BE2C (cell line): ENCODE measurements at regions not wholly inside any gene's neighbourhood (a gene's known extent, or its start where the extent isn't known, plus 50 kb on each side); places are given as distances from the start of the nearest gene placed in this dataset.
"Not testable (repeated sequence)": the region's sequence is repeated elsewhere in the genome, so short reads cannot be mapped to it uniquely, and the experiment has no call there.

Experiments
- DNase-seq: peaks from one replicate; pipeline ENCODE4 v3.0.0-alpha.2; 2020
- H3K27me3 ChIP-seq: fragments of 250-450 bp; sonication (Bioruptor Pico); 2 replicates; pipeline ENCODE4 v1.5.1; 2020; ENCODE audit warnings: mild to moderate bottlenecking
- H3K36me3 ChIP-seq: fragments of 250-450 bp; sonication (Bioruptor Pico); 2 replicates; pipeline ENCODE4 v1.5.1; 2020; ENCODE audit warnings: mild to moderate bottlenecking
- H3K4me1 ChIP-seq: fragments of 250-450 bp; sonication (Bioruptor Pico); 2 replicates; pipeline ENCODE4 v1.5.1; 2020
- H3K4me3 ChIP-seq: 2 replicates; pipeline ENCODE4 v1.5.1; 2011; ENCODE audit warnings: low read depth, low read length
- H3K9me3 ChIP-seq: fragments of 250-450 bp; sonication (Bioruptor Pico); 2 replicates; pipeline ENCODE4 v1.5.1; 2020
- TF ChIP-seq, protein P1 (sequence below): IDR thresholded peaks from 2 replicates; pipeline ENCODE4 v1.5.1; 2012; ENCODE audit warnings: mild to moderate bottlenecking, low read depth, low read length

DNA sequence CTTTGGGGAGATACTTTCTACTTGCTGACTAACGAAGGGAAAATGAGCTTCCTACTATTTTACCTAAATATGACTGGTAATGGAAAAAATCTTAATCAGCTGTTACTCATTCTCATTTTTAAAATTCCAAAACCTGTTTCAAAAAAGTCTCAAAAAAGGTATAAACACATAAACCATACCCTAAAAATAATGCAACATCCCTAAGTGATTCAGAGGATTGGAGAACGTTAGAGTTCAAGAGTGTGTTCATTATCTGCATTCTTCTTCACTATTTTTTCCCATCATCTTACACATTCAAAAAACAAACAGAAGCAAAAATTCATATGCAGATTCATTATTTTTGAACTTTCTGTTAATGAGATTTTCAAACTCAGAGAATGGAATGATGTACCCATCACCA lies 150.4 kb upstream of the GNAI1 start:
- TF ChIP-seq, protein P1, sequence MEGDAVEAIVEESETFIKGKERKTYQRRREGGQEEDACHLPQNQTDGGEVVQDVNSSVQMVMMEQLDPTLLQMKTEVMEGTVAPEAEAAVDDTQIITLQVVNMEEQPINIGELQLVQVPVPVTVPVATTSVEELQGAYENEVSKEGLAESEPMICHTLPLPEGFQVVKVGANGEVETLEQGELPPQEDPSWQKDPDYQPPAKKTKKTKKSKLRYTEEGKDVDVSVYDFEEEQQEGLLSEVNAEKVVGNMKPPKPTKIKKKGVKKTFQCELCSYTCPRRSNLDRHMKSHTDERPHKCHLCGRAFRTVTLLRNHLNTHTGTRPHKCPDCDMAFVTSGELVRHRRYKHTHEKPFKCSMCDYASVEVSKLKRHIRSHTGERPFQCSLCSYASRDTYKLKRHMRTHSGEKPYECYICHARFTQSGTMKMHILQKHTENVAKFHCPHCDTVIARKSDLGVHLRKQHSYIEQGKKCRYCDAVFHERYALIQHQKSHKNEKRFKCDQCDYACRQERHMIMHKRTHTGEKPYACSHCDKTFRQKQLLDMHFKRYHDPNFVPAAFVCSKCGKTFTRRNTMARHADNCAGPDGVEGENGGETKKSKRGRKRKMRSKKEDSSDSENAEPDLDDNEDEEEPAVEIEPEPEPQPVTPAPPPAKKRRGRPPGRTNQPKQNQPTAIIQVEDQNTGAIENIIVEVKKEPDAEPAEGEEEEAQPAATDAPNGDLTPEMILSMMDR, result no peak
- no peak for DNase-seq
- peaks cover 12% of the 10 kb centered on the region for H3K4me1 ChIP-seq
- no peaks in the 10 kb centered on the region for H3K36me3 ChIP-seq
- no peaks in the 10 kb centered on the region for H3K27me3 ChIP-seq
- H3K4me3 ChIP-seq, result no peak overlapping the region
- no peaks in the 10 kb centered on the region for H3K9me3 ChIP-seq

DNA sequence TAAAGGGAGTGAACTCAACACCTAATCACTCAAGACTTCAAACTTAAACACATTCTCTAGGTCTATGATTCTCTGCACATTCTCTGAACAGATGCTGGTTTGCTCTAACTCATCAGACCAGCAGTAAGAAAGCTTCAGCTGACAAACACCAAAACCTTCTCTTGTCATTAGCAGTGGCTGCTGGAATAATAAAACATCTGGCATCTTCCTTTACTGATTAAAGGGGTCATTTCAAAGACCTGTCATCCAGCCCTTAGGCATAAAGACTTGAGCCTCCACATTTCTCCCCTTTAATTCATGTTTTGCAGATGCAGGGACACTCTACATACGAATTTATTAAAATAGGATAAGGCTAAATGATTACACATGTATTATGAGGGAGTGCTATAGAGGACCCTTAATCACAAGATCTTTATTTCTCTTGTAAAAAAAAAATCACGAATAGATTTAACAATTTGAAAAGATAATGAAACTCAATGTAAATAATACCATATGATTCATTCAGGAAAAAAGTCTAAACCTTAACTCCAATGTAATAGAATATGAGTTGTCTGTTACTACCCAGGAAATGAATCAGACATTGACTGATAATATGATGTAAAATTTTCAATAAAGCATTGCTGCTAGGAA lies 152.4 kb upstream of the GNAI1 start:
- peaks cover 12% of the 10 kb centered on the region for H3K4me1 ChIP-seq

DNA sequence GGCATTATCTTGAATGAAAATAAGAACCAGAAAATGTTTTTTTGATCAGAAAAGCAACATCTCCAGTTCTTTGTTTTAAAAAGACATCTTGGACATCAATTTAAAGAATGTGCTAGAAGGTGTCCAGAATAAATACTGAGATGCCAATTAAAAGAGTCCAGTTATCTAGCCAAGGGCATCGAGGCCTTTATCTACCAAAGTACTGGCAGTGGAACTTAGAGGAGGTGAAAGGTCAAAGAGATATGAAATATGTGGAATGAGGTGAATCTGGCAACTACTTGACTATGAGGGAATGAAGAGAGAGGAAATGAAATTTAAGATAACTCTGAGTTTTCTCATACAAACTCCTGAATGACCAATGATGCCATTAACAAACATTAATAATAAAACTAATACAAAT lies 154.3 kb upstream of the GNAI1 start:
- TF ChIP-seq, protein P1, result no peak
- Histone ChIP-seq H3K27me3 (no peaks in the 10 kb centered on the region), H3K4me3 (no peak overlapping the region), H3K36me3 (no peaks in the 10 kb centered on the region), H3K4me1 (peaks cover 12% of the 10 kb centered on the region), H3K9me3 (no peaks in the 10 kb centered on the region; the same call in 1 of the 2 replicates)
- DNase-seq, result no peak

More for the DNA sequence above, 152.4 kb upstream of the GNAI1 start:
- DNase-seq, result no peak
- no peaks in the 10 kb centered on the region for H3K27me3 ChIP-seq
- no peaks in the 10 kb centered on the region for H3K9me3 ChIP-seq
- TF ChIP-seq, protein P1, result no peak
- no peaks in the 10 kb centered on the region for H3K36me3 ChIP-seq
- H3K4me3 ChIP-seq, result no peak overlapping the region

DNA sequence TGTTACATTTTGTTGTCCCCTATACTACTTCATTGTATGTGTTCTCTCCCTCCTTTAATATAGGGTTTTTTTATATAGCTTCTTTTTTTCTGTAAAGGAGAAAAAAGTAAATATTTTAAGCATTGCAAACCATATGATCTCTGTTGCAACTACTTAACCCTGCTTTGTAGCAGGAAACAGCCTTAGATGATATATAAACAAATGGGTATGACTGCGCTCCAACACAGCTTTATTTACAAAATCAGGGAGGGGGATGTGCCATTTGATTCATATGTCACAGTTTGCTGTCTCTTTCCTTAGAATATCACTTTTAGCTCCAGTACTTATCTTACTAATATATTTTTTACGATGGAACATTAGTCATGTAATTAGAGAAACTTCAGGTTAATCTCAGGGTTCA lies 155.2 kb upstream of the GNAI1 start:
- TF ChIP-seq, protein P1, result no peak

DNA sequence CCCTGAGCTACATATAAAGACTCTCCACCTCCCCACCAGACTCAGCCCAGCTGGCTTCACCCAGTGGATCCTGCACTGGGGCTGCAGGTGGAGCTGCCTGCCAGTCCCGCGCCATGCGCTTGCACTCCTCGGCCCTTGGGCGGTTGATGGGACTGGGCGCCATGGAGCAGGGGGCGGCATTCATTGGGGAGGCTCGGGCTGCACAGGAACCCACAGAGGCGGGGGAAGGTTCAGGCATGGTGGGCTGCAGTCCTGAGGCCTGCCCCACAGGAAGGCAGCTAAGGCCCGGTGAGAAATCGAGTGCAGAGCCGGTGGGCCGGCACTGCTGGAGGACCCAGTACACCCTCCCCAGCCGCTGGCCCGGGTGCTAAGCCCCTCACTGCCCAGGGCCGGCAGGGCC lies 157.2 kb upstream of the GNAI1 start:
- TF ChIP-seq, protein P1, result no peak
- no peak overlapping the region for H3K4me3 ChIP-seq
- H3K36me3 ChIP-seq, result no peaks in the 10 kb centered on the region
- H3K27me3 ChIP-seq, result no peaks in the 10 kb centered on the region
- H3K9me3 ChIP-seq, result no peaks in the 10 kb centered on the region; the same call in 1 of the 2 replicates
- no peak for DNase-seq
- peaks cover 5% of the 10 kb centered on the region for H3K4me1 ChIP-seq

More for the DNA sequence above, 155.2 kb upstream of the GNAI1 start:
- H3K4me1 ChIP-seq, result peaks cover 7% of the 10 kb centered on the region
- no peaks in the 10 kb centered on the region for H3K27me3 ChIP-seq
- H3K9me3 ChIP-seq, result no peaks in the 10 kb centered on the region; the same call in 1 of the 2 replicates
- DNase-seq, result no peak
- no peaks in the 10 kb centered on the region for H3K36me3 ChIP-seq
- H3K4me3 ChIP-seq, result no peak overlapping the region

DNA sequence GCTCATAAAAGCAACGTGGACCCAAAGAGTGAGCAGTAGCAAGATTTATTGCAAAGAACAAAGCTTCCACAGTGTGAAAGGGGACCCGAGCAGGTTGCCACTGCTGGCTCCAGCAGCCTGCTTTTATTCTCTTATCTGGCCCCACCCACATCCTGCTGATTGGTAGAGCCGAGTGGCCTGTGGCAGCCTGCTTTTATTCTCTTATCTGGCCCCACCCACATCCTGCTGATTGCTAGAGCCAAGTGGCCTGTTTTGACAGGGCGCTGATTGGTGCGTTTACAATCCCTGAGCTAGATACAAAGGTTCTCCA lies 158.0 kb upstream of the GNAI1 start:
- not testable (repeated sequence) for H3K4me1 ChIP-seq, H3K27me3 ChIP-seq, H3K4me3 ChIP-seq, H3K36me3 ChIP-seq, H3K9me3 ChIP-seq
- peak; percentile 18 for DNase-seq

DNA sequence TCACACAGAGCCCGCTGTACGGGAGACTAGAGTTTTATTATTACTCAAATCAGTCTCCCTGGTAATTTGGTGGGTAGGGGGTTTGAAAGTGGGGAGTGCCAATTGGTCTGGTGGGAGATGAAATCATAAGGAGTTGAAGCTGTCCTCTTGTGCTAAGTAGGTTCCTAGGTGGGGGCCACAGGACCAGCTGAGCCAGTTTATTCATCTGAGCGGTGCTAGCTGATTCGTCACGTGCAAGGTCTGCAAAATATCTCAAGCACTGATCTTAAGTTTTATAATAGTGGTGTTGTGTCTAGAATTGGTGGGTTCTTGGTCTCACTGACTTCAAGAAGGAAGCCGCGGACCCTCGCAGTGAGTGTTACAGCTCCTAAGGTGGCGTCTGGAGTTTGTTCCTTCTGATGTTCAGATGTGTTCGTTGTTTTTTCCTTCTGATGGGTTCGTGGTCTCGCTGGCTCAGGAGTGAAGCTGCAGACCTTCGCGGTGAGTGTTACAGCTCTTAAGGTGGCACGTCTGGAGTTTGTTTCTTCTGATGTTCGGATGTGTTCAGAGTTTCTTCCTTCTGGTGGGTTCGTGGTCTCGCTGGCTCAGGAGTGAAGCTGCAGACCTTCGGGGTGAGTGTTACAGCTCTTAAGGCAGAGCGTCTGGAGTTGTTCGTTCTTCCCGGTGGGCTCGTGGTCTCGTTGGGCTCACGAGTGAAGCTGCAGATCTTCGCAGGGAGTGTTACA lies 158.5 kb upstream of the GNAI1 start:
- H3K36me3 ChIP-seq, H3K4me1 ChIP-seq, H3K27me3 ChIP-seq, DNase-seq, H3K4me3 ChIP-seq, H3K9me3 ChIP-seq: not testable (repeated sequence)
